H1 (cell line): ENCODE measurements at regions not wholly inside any gene's neighbourhood (a gene's known extent, or its start where the extent isn't known, plus 50 kb on each side); places are given as distances from the start of the nearest gene placed in this dataset.
A peak's percentile ranks its signal among the peaks of the same experiment; 100 is the strongest.

Source experiments
- CTCF ChIA-PET: fragments of 300-600 bp; sonication (Branson Sonifier 250); formaldehyde crosslinking; loops from one replicate; lab custom pipeline; 2021; ENCODE audit not compliant: partially characterized antibody; lab: Charles Lee
- POLR2A ChIA-PET: fragments of 300-600 bp; sonication (Branson Sonifier 250); formaldehyde crosslinking; loops from one replicate; lab custom pipeline; 2021; ENCODE audit warnings: inconsistent platforms; ENCODE audit not compliant: partially characterized antibody; lab: Charles Lee
- DNase-seq, 2 experiments: peaks; one replicate each; pipeline versions ENCODE4 v3.0.0 to v3.0.0-alpha.2; 2010 to 2022; ENCODE audit warnings: low spot score in 2 of 2, low read depth in 1 of 2, mixed read lengths in 1 of 2
- FAIRE-seq: peaks from 2 replicates; lab custom pipeline; 2011; peaks lifted over from hg19 to GRCh38; lab: Jason Lieb, UNC
- H2AFZ ChIP-seq: 2 replicates; pipeline ENCODE4 v1.8.1; 2012; ENCODE audit warnings: low read length, inconsistent platforms
- H2AK5ac ChIP-seq: 2 replicates; pipeline ENCODE4 v1.6.1; 2013; ENCODE audit warnings: low read depth, low read length
- H2BK120ac ChIP-seq: replicated peaks from 2 replicates; pipeline ENCODE3; 2013; ENCODE audit warnings: low read depth, low read length, inconsistent platforms
- H2BK12ac ChIP-seq: 2 replicates; pipeline ENCODE4 v1.6.1; 2013; ENCODE audit warnings: low read depth, low read length
- H2BK15ac ChIP-seq: 2 replicates; pipeline ENCODE4 v1.6.1; 2013; ENCODE audit warnings: low read length
- H2BK20ac ChIP-seq: 2 replicates; pipeline ENCODE4 v1.6.1; 2013; ENCODE audit warnings: low read length
- H2BK5ac ChIP-seq: 2 replicates; pipeline ENCODE4 v1.6.1; 2013; ENCODE audit warnings: low read depth, low read length
- H3K14ac ChIP-seq: 2 replicates; pipeline ENCODE4 v1.6.1; 2013; ENCODE audit warnings: inconsistent platforms; ENCODE audit not compliant: insufficient read length
- H3K18ac ChIP-seq: 2 replicates; pipeline ENCODE4 v1.6.1; 2013; ENCODE audit warnings: low read length; ENCODE audit errors: extremely low read depth
- H3K23ac ChIP-seq: 2 replicates; pipeline ENCODE4 v1.6.1; 2013; ENCODE audit warnings: inconsistent platforms; ENCODE audit not compliant: insufficient read length
- H3K23me2 ChIP-seq: 2 replicates; pipeline ENCODE4 v1.6.1; 2013; ENCODE audit warnings: low read depth, low read length
- H3K27ac ChIP-seq: 2 replicates; pipeline ENCODE4 v1.6.1; 2011; ENCODE audit warnings: low read depth, low read length, inconsistent platforms
- H3K27me3 ChIP-seq, 4 experiments: replicated peaks in 1 of 4; 1 replicate in 1 of 4; 2 replicates in 3 of 4; pipeline versions ENCODE4 v1.6.1 to v1.8.1; 2011 to 2013; ENCODE audit warnings: low read length in 3 of 4, mild to moderate bottlenecking in 3 of 4, inconsistent platforms in 2 of 4, mixed read lengths in 2 of 4, moderate library complexity in 1 of 4; ENCODE audit not compliant: control insufficient read depth in 3 of 4, insufficient read depth in 3 of 4; ENCODE audit errors: extremely low read depth in 1 of 4
- H3K36me3 ChIP-seq, 4 experiments: 2 replicates each; pipeline versions ENCODE4 v1.6.1 to v1.8.1; 2011 to 2013; ENCODE audit warnings: mild to moderate bottlenecking in 4 of 4, low read length in 3 of 4, moderate library complexity in 2 of 4, control low read depth in 1 of 4, inconsistent platforms in 1 of 4; ENCODE audit not compliant: insufficient read depth in 4 of 4, control insufficient read depth in 2 of 4
- H3K4ac ChIP-seq: replicated peaks from 2 replicates; pipeline ENCODE3; 2013; ENCODE audit warnings: low read length, low read depth, mixed read lengths, inconsistent platforms; ENCODE audit not compliant: insufficient read length
- H3K4me1 ChIP-seq, 4 experiments: replicated peaks in 1 of 4; 1 replicate in 1 of 4; 2 replicates in 3 of 4; pipeline versions ENCODE4 v1.6.1 to v1.8.1; 2011 to 2013; ENCODE audit warnings: low read length in 3 of 4, inconsistent platforms in 2 of 4, mixed read lengths in 1 of 4; ENCODE audit not compliant: insufficient read depth in 4 of 4, control insufficient read depth in 3 of 4
- H3K4me2 ChIP-seq, 2 experiments: 2 replicates each; pipeline versions ENCODE4 v1.6.1 to v1.8.1; 2011 to 2013; ENCODE audit warnings: low read depth in 2 of 2, low read length in 2 of 2, control low read depth in 1 of 2, inconsistent platforms in 1 of 2, mild to moderate bottlenecking in 1 of 2; ENCODE audit not compliant: insufficient read depth in 1 of 2
- H3K4me3 ChIP-seq, 4 experiments: fragments of 200-600, 300-600 bp in 1 of 4; sonication (generic), shearing (Covaris generic), sonication (Bioruptor Twin) in 1 of 4; 2 replicates each; pipeline versions ENCODE4 v1.5.1 to v1.8.1; 2011 to 2016; ENCODE audit warnings: low read length in 4 of 4, low read depth in 3 of 4, control low read depth in 2 of 4, inconsistent platforms in 2 of 4, mild to moderate bottlenecking in 2 of 4, mixed read lengths in 1 of 4, moderate library complexity in 1 of 4; ENCODE audit not compliant: insufficient read depth in 2 of 4; ENCODE audit errors: extremely low read depth in 1 of 4
- H3K56ac ChIP-seq: replicated peaks from 2 replicates; pipeline ENCODE3; 2013; ENCODE audit warnings: low read depth, mild to moderate bottlenecking, mixed read lengths, low read length, inconsistent platforms; ENCODE audit not compliant: insufficient read length
- H3K79me1 ChIP-seq: 2 replicates; pipeline ENCODE4 v1.6.1; 2013; ENCODE audit warnings: low read depth, low read length, control low read depth
- H3K79me2 ChIP-seq, 2 experiments: 2 replicates each; pipeline versions ENCODE4 v1.6.1 to v1.8.1; 2012 to 2013; ENCODE audit warnings: low read length in 2 of 2, mild to moderate bottlenecking in 2 of 2, inconsistent platforms in 1 of 2; ENCODE audit not compliant: insufficient read depth in 2 of 2, control insufficient read depth in 1 of 2
- H3K9ac ChIP-seq, 4 experiments: replicated peaks in 1 of 4; 1 replicate in 1 of 4; 2 replicates in 3 of 4; pipeline versions ENCODE4 v1.6.1 to v1.8.1; 2011 to 2013; ENCODE audit warnings: low read depth in 3 of 4, low read length in 3 of 4, control low read depth in 2 of 4, mild to moderate bottlenecking in 2 of 4, moderate library complexity in 2 of 4, inconsistent platforms in 1 of 4; ENCODE audit errors: extremely low read depth in 1 of 4
- H3K9me3 ChIP-seq, 2 experiments: 2 replicates each; pipeline versions ENCODE4 v1.6.1 to v1.8.1; 2012 to 2013; ENCODE audit warnings: mild to moderate bottlenecking in 2 of 2, moderate library complexity in 2 of 2, control low read depth in 1 of 2, inconsistent platforms in 1 of 2, low read depth in 1 of 2, low read length in 1 of 2, mixed read lengths in 1 of 2; ENCODE audit not compliant: insufficient read depth in 2 of 2
- H4K20me1 ChIP-seq, 2 experiments: replicated peaks in 1 of 2; 2 replicates each; pipeline versions ENCODE3 to v1.8.1; 2011 to 2013; ENCODE audit warnings: inconsistent platforms in 2 of 2, low read length in 2 of 2, mild to moderate bottlenecking in 1 of 2; ENCODE audit not compliant: insufficient read depth in 2 of 2, control insufficient read depth in 1 of 2
- H4K5ac ChIP-seq: 2 replicates; pipeline ENCODE4 v1.6.1; 2013; ENCODE audit warnings: low read length, low read depth, mixed read lengths, inconsistent platforms; ENCODE audit not compliant: insufficient read length
- H4K8ac ChIP-seq: 2 replicates; pipeline ENCODE4 v1.8.0; 2013; ENCODE audit warnings: mild to moderate bottlenecking, moderate library complexity, low read length, inconsistent platforms; ENCODE audit not compliant: insufficient read depth; ENCODE audit errors: extremely low read depth
- H4K91ac ChIP-seq: replicated peaks from 2 replicates; pipeline ENCODE3; 2013; ENCODE audit warnings: low read length, mixed read lengths, inconsistent platforms; ENCODE audit not compliant: insufficient read length
- BCL11A ChIP-seq, 2 experiments: IDR thresholded peaks; one replicate each; pipeline ENCODE4 v1.6.1; 2011; ENCODE audit warnings: low read depth in 2 of 2, low read length in 2 of 2, mild to moderate bottlenecking in 2 of 2
- CTBP2 ChIP-seq: IDR thresholded peaks from 2 replicates; pipeline ENCODE4 v1.7.0; 2011; ENCODE audit warnings: borderline replicate concordance, mild to moderate bottlenecking, moderate library complexity, mixed read lengths, low read length; ENCODE audit not compliant: insufficient read depth, insufficient read length
- FOSL1 ChIP-seq: IDR thresholded peaks from 2 replicates; pipeline ENCODE4 v1.6.1; 2011; ENCODE audit warnings: mild to moderate bottlenecking, low read depth, low read length, moderate library complexity; ENCODE audit not compliant: insufficient read depth
- HDAC6 ChIP-seq: IDR thresholded peaks from one replicate; pipeline ENCODE4 v1.7.1; 2012; ENCODE audit warnings: low read depth, mild to moderate bottlenecking, inconsistent platforms, low read length, moderate library complexity
- RBBP5 ChIP-seq: IDR thresholded peaks from 2 replicates; pipeline ENCODE4 v1.7.1; 2012; ENCODE audit warnings: low read depth, mild to moderate bottlenecking, inconsistent platforms, low read length, moderate library complexity, borderline replicate concordance
- SP2 ChIP-seq: IDR thresholded peaks from 2 replicates; pipeline ENCODE4 v1.6.1; 2012; ENCODE audit warnings: mild to moderate bottlenecking, low read length, inconsistent platforms
- WGBS, 2 experiments: shearing (Covaris generic) in 1 of 2; methylation state at CpG; one replicate each; pipeline versions ENCODE4 v1.1.6 to v1.1.7; 2013 to 2015; ENCODE audit warnings: low lambda C conversion rate in 2 of 2, mixed read lengths in 2 of 2, inconsistent platforms in 1 of 2, low coverage in 1 of 2, missing lambda C conversion rate in 1 of 2; ENCODE audit not compliant: insufficient replicate concordance in 2 of 2, insufficient coverage in 1 of 2, insufficient read length in 1 of 2; ENCODE audit errors: extremely low coverage in 1 of 2, missing lambda C conversion rate in 1 of 2; 5-methylcytosine and 5-hydroxymethylcytosine counted together
- TF ChIP-seq, protein P1 (sequence below): IDR thresholded peaks from 2 replicates; pipeline ENCODE4 v1.6.1; 2012; ENCODE audit warnings: low read length, inconsistent platforms

- no peak overlapping the region for H3K9ac ChIP-seq
These were observed 97.8 kb upstream of the GSE1 start for GRCh38 chr16:85515319-85515745.

More at GRCh38 chr16:85515319-85515745, 97.8 kb upstream of the GSE1 start:
- no peak overlapping the region for H3K27ac ChIP-seq
- H2BK20ac ChIP-seq = 0 out of 2 replicates have a peak overlapping the region, but pooled peaks have one; percentile 66
- CTCF ChIA-PET = interaction anchor here (0.6 to 6.6 kb wide), 21 partner anchors 9 to 144 kb away, joined by 3 to 56 read pairs (median 4); no protein-coding TSS in a partner anchor
- peaks cover 0 to 20% (median 14%) of the 10 kb centered on the region in 4 experiments; a peak in 6 of 7 replicates for H3K4me1 ChIP-seq
- H2BK15ac ChIP-seq = no peak overlapping the region
- DNase-seq (no peak), FAIRE-seq (no peak)
- no peak overlapping the region for H3K56ac ChIP-seq
- H3K18ac ChIP-seq = peak overlapping the region; percentile 0; the same call in 1 of the 2 replicates
- H2BK120ac ChIP-seq = no peak overlapping the region
- no peak overlapping the region for H4K5ac ChIP-seq
- no peak overlapping the region for H3K23ac ChIP-seq
- H3K4me2 ChIP-seq = no peak overlapping the region
- H2BK12ac ChIP-seq = peak overlapping the region; percentile 75; the same call in 1 of the 2 replicates
- H3K9me3 ChIP-seq = no peaks in the 10 kb centered on the region
- peak overlapping the region; percentile 72; the same call in 1 of the 2 replicates for H4K8ac ChIP-seq
- H3K36me3 ChIP-seq = no peaks in the 10 kb centered on the region
- 82% methylated on average over 12 of the region's 13 CpGs; no CpG with 5 or more reads in 1 of the 2 experiments for WGBS, 2 experiments
- H3K23me2 ChIP-seq = peaks cover 8% of the 10 kb centered on the region
- POLR2A ChIA-PET = interaction anchor here (1.1 to 2.3 kb wide), 3 partner anchors 8 to 12 kb away, joined by 3 to 5 read pairs (median 3); no protein-coding TSS in a partner anchor
- no peak overlapping the region for H2AFZ ChIP-seq
- no peak overlapping the region for H4K91ac ChIP-seq
- no peak overlapping the region for H3K4me3 ChIP-seq
- H2BK5ac ChIP-seq = no peak overlapping the region
- H3K79me1 ChIP-seq = no peaks in the 10 kb centered on the region
- no peaks in the 10 kb centered on the region for H3K79me2 ChIP-seq
- no peaks in the 10 kb centered on the region; a peak in 1 of 7 replicates for H3K27me3 ChIP-seq
- 0 out of 2 replicates have a peak overlapping the region, but pooled peaks have one; percentile 24 for H2AK5ac ChIP-seq
- no peak overlapping the region for H3K4ac ChIP-seq
- H4K20me1 ChIP-seq = no peaks in the 10 kb centered on the region
- TF ChIP-seq BCL11A (IDR thresholded peaks at IDR 0.05; ENCODE audit: low read depth in 2 of 2, low read length in 2 of 2) (no peak), CTBP2 (no peak), RBBP5 (no peak), FOSL1 (no peak), SP2 (no peak), HDAC6 (no peak)
- TF ChIP-seq, protein P1, sequence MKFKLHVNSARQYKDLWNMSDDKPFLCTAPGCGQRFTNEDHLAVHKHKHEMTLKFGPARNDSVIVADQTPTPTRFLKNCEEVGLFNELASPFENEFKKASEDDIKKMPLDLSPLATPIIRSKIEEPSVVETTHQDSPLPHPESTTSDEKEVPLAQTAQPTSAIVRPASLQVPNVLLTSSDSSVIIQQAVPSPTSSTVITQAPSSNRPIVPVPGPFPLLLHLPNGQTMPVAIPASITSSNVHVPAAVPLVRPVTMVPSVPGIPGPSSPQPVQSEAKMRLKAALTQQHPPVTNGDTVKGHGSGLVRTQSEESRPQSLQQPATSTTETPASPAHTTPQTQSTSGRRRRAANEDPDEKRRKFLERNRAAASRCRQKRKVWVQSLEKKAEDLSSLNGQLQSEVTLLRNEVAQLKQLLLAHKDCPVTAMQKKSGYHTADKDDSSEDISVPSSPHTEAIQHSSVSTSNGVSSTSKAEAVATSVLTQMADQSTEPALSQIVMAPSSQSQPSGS = no peak
- no peak overlapping the region for H3K14ac ChIP-seq
